ENCODE measurements at regions not wholly inside any gene's neighbourhood (a gene's known extent, or its start where the extent isn't known, plus 50 kb on each side); places are given as distances from the start of the nearest gene placed in this dataset.

GRCh38 chr2:120550893-120551446 lies 184.7 kb upstream of the GLI2 start:
- Histone ChIP-seq H3K27me3 (no peaks in the 10 kb centered on the region), H3K9me2 (replicated peaks; ENCODE audit: insufficient read depth) (no peaks in the 10 kb centered on the region), H3K4me3 (no peak overlapping the region), H4K20me1 (ENCODE audit: insufficient read depth, poor library complexity, severe bottlenecking) (no peaks in the 10 kb centered on the region), H2AFZ (no peak overlapping the region), H3K4me1 (ENCODE audit: insufficient read depth) (peaks cover 28% of the 10 kb centered on the region), H3K79me2 (no peaks in the 10 kb centered on the region), H3K27ac (peak overlapping the region; percentile 40), H3K9me3 (ENCODE audit: low read depth) (no peaks in the 10 kb centered on the region), H3K4me2 (peak overlapping the region; percentile 24), H3K36me3 (replicated peaks; ENCODE audit: insufficient read depth, low read depth) (no peaks in the 10 kb centered on the region)
- DNase-seq (ENCODE audit: low spot score): no peak
- 47% methylated on average over 2 of the region's 2 CpGs for WGBS (ENCODE audit: low lambda C conversion rate, missing lambda C conversion rate)
- no peak for TF ChIP-seq EZH2phosphoT487 (IDR thresholded peaks at IDR 0.05; ENCODE audit: low read depth, severe bottlenecking, unreplicated experiment)
- TF ChIP-seq EZH2 (IDR thresholded peaks at IDR 0.05; ENCODE audit: borderline replicate concordance): no peak
- TF ChIP-seq, protein P1, sequence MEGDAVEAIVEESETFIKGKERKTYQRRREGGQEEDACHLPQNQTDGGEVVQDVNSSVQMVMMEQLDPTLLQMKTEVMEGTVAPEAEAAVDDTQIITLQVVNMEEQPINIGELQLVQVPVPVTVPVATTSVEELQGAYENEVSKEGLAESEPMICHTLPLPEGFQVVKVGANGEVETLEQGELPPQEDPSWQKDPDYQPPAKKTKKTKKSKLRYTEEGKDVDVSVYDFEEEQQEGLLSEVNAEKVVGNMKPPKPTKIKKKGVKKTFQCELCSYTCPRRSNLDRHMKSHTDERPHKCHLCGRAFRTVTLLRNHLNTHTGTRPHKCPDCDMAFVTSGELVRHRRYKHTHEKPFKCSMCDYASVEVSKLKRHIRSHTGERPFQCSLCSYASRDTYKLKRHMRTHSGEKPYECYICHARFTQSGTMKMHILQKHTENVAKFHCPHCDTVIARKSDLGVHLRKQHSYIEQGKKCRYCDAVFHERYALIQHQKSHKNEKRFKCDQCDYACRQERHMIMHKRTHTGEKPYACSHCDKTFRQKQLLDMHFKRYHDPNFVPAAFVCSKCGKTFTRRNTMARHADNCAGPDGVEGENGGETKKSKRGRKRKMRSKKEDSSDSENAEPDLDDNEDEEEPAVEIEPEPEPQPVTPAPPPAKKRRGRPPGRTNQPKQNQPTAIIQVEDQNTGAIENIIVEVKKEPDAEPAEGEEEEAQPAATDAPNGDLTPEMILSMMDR (IDR thresholded peaks at IDR 0.05; ENCODE audit: poor library complexity): no peak

DNA sequence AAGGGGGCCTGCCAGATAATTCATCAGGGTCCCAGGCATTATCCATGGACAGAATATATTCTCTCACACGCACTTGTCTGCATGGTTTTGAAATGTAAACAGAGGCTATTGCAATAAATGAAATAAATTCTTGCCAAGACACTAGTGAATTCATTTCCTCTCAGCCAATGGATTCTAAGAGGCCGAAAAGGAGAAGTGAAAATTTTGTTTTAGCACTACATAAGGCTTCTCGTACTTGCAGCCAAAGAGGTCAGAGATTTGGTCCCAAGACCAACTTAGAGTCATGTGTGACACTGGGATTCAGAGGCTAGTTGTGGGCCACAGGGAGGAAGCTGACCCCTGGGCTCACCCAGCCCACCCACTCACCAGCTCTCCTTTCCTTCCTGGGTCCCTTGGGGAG lies 184.1 kb upstream of the GLI2 start:
- H3K9me3 ChIP-seq (ENCODE audit: low read depth): no peaks in the 10 kb centered on the region
- H3K4me2 ChIP-seq: no peak overlapping the region
- peaks cover 22% of the 10 kb centered on the region for H3K4me1 ChIP-seq (ENCODE audit: insufficient read depth)
- H3K27ac ChIP-seq: no peak overlapping the region
- no peak for DNase-seq (ENCODE audit: low spot score)
- H3K79me2 ChIP-seq: no peaks in the 10 kb centered on the region
- H3K4me3 ChIP-seq: no peak overlapping the region
- 64% methylated on average over 3 of the region's 3 CpGs for WGBS (ENCODE audit: low lambda C conversion rate, missing lambda C conversion rate)
- no peaks in the 10 kb centered on the region for H3K27me3 ChIP-seq
- no peak overlapping the region for H2AFZ ChIP-seq
- TF ChIP-seq, protein P1 (IDR thresholded peaks at IDR 0.05; ENCODE audit: poor library complexity): no peak
- TF ChIP-seq EZH2 (IDR thresholded peaks at IDR 0.05; ENCODE audit: borderline replicate concordance): no peak
- no peak for TF ChIP-seq EZH2phosphoT487 (IDR thresholded peaks at IDR 0.05; ENCODE audit: low read depth, severe bottlenecking, unreplicated experiment)
- no peaks in the 10 kb centered on the region for H4K20me1 ChIP-seq (ENCODE audit: insufficient read depth, poor library complexity, severe bottlenecking)
- no peaks in the 10 kb centered on the region for H3K9me2 ChIP-seq (replicated peaks; ENCODE audit: insufficient read depth)
- no peaks in the 10 kb centered on the region for H3K36me3 ChIP-seq (replicated peaks; ENCODE audit: insufficient read depth, low read depth)

- H3K36me3 ChIP-seq (replicated peaks; ENCODE audit: insufficient read depth, low read depth): no peaks in the 10 kb centered on the region
- no peak overlapping the region for H3K27ac ChIP-seq
- no peaks in the 10 kb centered on the region for H3K9me3 ChIP-seq (ENCODE audit: low read depth)
- 86% methylated on average over 11 of the region's 11 CpGs for WGBS (ENCODE audit: low lambda C conversion rate, missing lambda C conversion rate)
- TF ChIP-seq EZH2phosphoT487 (IDR thresholded peaks at IDR 0.05; ENCODE audit: low read depth, severe bottlenecking, unreplicated experiment) (no peak), EZH2 (IDR thresholded peaks at IDR 0.05; ENCODE audit: borderline replicate concordance) (no peak)
- TF ChIP-seq, protein P1 (IDR thresholded peaks at IDR 0.05; ENCODE audit: poor library complexity): no peak
- H3K4me1 ChIP-seq (ENCODE audit: insufficient read depth): peaks cover 17% of the 10 kb centered on the region
- no peak overlapping the region for H2AFZ ChIP-seq
- no peaks in the 10 kb centered on the region for H3K79me2 ChIP-seq
- H3K4me3 ChIP-seq: no peak overlapping the region
- H4K20me1 ChIP-seq (ENCODE audit: insufficient read depth, poor library complexity, severe bottlenecking): no peaks in the 10 kb centered on the region
- H3K27me3 ChIP-seq: no peaks in the 10 kb centered on the region
- DNase-seq (ENCODE audit: low spot score): no peak
- no peak overlapping the region for H3K4me2 ChIP-seq
- no peaks in the 10 kb centered on the region for H3K9me2 ChIP-seq (replicated peaks; ENCODE audit: insufficient read depth)
These were observed 183.6 kb upstream of the GLI2 start for GRCh38 chr2:120552079-120552478.

Data from hepatocyte (in vitro differentiated cells).